Progenitor cell of endocrine pancreas (in vitro differentiated cells): ENCODE measurements at regions not wholly inside any gene's neighbourhood (a gene's known extent, or its start where the extent isn't known, plus 50 kb on each side); places are given as distances from the start of the nearest gene placed in this dataset.
"Not testable (repeated sequence)": the region's sequence is repeated elsewhere in the genome, so short reads cannot be mapped to it uniquely, and the experiment has no call there.

Source experiments
- DNase-seq: peaks from one replicate; pipeline ENCODE4 v3.0.0; 2021; ENCODE audit warnings: low spot score; ENCODE audit not compliant: unreplicated experiment
- H3K27ac Mint-ChIP-seq: 2 replicates; pipeline ENCODE4 v1.8.0; 2021; ENCODE audit warnings: mild to moderate bottlenecking, moderate library complexity, mixed read lengths
- H3K27me3 Mint-ChIP-seq: 2 replicates; pipeline ENCODE4 v1.8.0; 2021; ENCODE audit warnings: mixed read lengths
- H3K36me3 Mint-ChIP-seq: 2 replicates; pipeline ENCODE4 v1.8.0; 2022; ENCODE audit warnings: mixed read lengths; ENCODE audit not compliant: insufficient read depth
- H3K4me1 Mint-ChIP-seq: 2 replicates; pipeline ENCODE4 v1.8.0; 2021; ENCODE audit warnings: low read depth, mixed read lengths
- H3K4me3 Mint-ChIP-seq: 2 replicates; pipeline ENCODE4 v1.8.0; 2021; ENCODE audit warnings: low read depth, mild to moderate bottlenecking, moderate library complexity, mixed read lengths
- H3K9me3 Mint-ChIP-seq: 2 replicates; pipeline ENCODE4 v1.8.0; 2021; ENCODE audit warnings: low read depth, mixed read lengths
- TF ChIP-seq, protein P1 (sequence below): fragments of 200-600 bp; sonication (generic); IDR thresholded peaks from one replicate; pipeline ENCODE4 v1.5.0; 2021; ENCODE audit warnings: antibody characterized with exemption, mild to moderate bottlenecking; ENCODE audit not compliant: unreplicated experiment

GRCh38 chr21:15627011-15627410 is 102.8 kb upstream of the USP25 start:
- Mint-ChIP-seq H3K36me3 (no peaks in the 10 kb centered on the region), H3K27me3 (peaks cover 3% of the 10 kb centered on the region), H3K9me3 (no peaks in the 10 kb centered on the region), H3K27ac (no peak overlapping the region), H3K4me1 (peaks cover 22% of the 10 kb centered on the region), H3K4me3 (no peak overlapping the region)
- TF ChIP-seq, protein P1, sequence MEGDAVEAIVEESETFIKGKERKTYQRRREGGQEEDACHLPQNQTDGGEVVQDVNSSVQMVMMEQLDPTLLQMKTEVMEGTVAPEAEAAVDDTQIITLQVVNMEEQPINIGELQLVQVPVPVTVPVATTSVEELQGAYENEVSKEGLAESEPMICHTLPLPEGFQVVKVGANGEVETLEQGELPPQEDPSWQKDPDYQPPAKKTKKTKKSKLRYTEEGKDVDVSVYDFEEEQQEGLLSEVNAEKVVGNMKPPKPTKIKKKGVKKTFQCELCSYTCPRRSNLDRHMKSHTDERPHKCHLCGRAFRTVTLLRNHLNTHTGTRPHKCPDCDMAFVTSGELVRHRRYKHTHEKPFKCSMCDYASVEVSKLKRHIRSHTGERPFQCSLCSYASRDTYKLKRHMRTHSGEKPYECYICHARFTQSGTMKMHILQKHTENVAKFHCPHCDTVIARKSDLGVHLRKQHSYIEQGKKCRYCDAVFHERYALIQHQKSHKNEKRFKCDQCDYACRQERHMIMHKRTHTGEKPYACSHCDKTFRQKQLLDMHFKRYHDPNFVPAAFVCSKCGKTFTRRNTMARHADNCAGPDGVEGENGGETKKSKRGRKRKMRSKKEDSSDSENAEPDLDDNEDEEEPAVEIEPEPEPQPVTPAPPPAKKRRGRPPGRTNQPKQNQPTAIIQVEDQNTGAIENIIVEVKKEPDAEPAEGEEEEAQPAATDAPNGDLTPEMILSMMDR: no peak
- DNase-seq: no peak

DNA sequence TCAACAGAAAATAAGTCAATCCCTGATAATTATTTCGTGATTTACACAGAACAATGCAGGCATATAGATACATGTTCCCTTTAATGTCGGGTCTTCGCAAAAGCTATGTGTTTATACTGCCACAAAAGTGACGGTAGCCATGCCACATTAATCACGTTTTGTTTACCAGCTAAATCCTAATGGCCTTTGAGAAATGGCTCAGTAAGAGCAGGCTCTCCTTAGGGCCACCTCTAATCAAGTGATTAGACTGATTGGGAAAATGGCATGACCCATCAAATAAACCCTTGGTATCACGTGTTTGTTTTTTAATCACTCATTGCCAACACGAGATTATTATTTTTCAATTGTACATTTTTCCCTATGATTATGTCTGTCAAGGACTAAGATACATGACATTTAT is 102.0 kb upstream of the USP25 start:
- Mint-ChIP-seq H3K27ac (peak overlapping the region; percentile 57), H3K4me3 (no peak overlapping the region), H3K27me3 (peaks cover 3% of the 10 kb centered on the region), H3K36me3 (no peaks in the 10 kb centered on the region), H3K4me1 (peaks cover 22% of the 10 kb centered on the region), H3K9me3 (no peaks in the 10 kb centered on the region)
- TF ChIP-seq, protein P1: no peak
- DNase-seq: no peak

DNA sequence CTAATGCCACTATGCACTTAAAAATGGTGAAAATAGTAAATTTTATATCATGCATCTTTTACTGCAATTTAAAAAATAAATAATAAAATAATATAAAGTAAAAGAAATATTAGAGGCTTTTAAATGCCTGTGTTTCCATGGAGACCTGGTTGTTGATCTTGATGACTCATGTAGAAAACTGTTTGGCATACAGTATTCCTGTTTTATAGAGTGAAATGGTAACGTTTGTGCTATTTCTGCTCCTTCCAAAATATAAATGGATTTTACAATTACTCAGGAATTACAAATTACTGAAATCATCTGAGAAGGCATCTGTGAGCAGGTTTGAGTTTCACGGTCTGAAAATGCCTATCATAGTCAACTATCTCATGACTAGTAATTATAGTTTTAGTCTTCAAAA is 98.4 kb upstream of the USP25 start:
- Mint-ChIP-seq H3K36me3 (no peaks in the 10 kb centered on the region), H3K4me3 (no peak overlapping the region), H3K27me3 (no peaks in the 10 kb centered on the region), H3K9me3 (peaks cover 4% of the 10 kb centered on the region), H3K27ac (no peak overlapping the region), H3K4me1 (peaks cover 21% of the 10 kb centered on the region)
- TF ChIP-seq, protein P1: no peak
- no peak for DNase-seq

DNA sequence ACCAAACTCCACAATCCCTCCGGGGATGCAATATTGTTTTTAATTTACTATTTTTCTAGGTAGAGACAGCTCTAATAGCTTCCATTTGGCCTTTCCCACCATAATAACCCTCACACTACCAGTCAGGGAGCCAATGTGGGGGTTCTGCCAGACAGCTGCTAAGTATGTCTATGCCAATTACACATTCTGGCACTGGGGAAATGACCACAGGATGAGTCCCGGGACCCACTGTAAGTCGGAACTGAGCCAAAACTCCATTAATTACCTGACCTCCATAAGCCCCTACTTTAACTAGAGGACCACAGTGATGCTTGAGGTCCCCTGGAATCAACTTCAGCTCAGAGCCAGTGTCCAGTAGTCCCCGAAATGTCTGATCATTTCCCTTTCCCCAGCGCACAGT is 95.2 kb upstream of the USP25 start:
- not testable (repeated sequence) for H3K27me3 Mint-ChIP-seq, H3K36me3 Mint-ChIP-seq, H3K9me3 Mint-ChIP-seq, H3K4me3 Mint-ChIP-seq, DNase-seq, H3K27ac Mint-ChIP-seq
- H3K4me1 Mint-ChIP-seq: peaks cover 11% of the 10 kb centered on the region

DNA sequence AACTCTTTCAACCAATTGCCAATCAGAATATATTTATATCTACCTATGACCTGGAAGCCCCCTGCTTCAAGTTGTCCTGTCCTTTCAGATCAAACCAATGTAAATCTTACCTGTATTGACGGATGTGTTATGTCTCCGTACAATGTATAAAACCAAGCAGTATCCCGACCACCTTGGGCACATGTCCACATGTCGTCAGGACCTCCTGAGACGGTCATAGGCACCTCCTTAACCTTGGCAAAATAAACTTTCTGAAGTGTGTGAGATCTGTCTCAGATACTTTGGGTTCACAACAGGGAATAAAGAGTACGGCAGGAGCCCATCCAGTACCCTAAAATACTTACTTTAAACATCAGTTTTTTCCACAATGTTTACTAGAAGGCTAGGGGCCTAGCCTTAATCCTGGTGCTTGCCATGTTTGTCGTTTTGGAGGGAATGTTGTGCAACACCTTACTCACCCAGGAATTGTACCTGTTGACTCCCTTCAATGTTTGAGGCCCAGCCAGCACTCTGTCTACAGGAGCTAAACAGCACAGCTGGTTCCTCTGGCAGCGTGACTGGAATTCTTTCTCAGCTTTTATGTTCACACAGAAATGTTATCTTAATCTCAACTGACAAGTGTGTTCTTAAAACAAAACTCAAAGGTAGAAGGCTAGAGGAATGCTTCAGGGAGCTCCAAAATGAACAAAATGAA is 90.8 kb upstream of the USP25 start:
- TF ChIP-seq, protein P1: no peak
- H3K27me3 Mint-ChIP-seq: no peaks in the 10 kb centered on the region
- H3K27ac Mint-ChIP-seq: peak overlapping the region; percentile 7
- H3K4me3 Mint-ChIP-seq: no peak overlapping the region
- peaks cover 4% of the 10 kb centered on the region for H3K9me3 Mint-ChIP-seq
- H3K4me1 Mint-ChIP-seq: peaks cover 18% of the 10 kb centered on the region
- no peaks in the 10 kb centered on the region for H3K36me3 Mint-ChIP-seq
- no peak for DNase-seq

DNA sequence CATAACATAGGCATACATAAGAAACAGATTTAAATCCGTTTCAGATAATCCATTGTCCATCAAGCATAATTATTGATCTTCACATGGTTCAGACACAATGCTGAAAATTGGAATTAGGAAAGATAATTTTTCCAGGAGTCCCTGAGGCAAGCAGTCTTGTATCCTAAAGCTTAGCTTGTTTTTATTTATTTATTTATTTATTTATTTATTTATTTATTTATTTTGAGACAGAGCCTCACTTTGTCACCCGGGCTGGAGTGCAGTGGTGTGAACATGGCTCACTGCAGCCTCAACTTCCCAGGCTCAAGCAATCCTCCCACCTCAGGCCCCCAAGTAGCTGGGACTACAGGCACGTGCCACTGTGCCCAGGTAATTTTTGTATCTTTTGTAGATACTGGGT is 89.7 kb upstream of the USP25 start:
- H3K36me3 Mint-ChIP-seq, DNase-seq, H3K4me3 Mint-ChIP-seq, H3K27me3 Mint-ChIP-seq, H3K27ac Mint-ChIP-seq, H3K9me3 Mint-ChIP-seq: not testable (repeated sequence)
- H3K4me1 Mint-ChIP-seq: peaks cover 18% of the 10 kb centered on the region
